ENCODE measurements at regions not wholly inside any gene's neighbourhood (a gene's known extent, or its start where the extent isn't known, plus 50 kb on each side); places are given as distances from the start of the nearest gene placed in this dataset.

GRCh38 chr6:4280031-4280430, 144.7 kb upstream of the ECI2 start:
- no peak for TF ChIP-seq CTCF (conservative IDR thresholded peaks at IDR 0.05; ENCODE audit: low read length)
- TF ChIP-seq EZH2phosphoT487 (IDR thresholded peaks at IDR 0.05; ENCODE audit: borderline replicate concordance, low read depth, low read length), result no peak
